ENCODE measurements at regions not wholly inside any gene's neighbourhood (a gene's known extent, or its start where the extent isn't known, plus 50 kb on each side); places are given as distances from the start of the nearest gene placed in this dataset.
A peak's percentile ranks its signal among the peaks of the same experiment; 100 is the strongest.

DNA sequence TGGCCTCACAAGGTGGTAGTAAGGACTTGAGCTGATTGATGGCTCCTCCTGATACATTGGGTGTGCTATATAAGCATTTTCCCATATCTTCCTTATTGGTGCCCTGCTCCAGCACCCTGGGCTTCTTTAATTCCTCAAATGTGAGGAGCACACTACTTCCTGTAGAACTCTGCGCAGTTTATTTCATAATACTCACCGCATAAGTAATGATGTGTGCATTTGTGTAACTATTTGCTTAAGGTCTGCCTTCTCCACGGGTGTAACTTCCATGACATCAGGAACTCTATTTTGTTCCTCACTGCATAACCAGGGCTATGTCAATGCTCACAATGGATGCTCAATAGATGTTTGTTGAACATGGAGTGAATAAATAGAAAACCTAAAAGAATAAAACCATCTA, 392.2 kb downstream of the SEC23A start:
- ATAC-seq (no peak), DNase-seq (no peak)
- intact Hi-C loops (cut with DNase I), result no loop called here
- no peak overlapping the region for H3K4me3 ChIP-seq
- no peaks in the 10 kb centered on the region for H3K4me1 ChIP-seq
- TF ChIP-seq, protein P1, sequence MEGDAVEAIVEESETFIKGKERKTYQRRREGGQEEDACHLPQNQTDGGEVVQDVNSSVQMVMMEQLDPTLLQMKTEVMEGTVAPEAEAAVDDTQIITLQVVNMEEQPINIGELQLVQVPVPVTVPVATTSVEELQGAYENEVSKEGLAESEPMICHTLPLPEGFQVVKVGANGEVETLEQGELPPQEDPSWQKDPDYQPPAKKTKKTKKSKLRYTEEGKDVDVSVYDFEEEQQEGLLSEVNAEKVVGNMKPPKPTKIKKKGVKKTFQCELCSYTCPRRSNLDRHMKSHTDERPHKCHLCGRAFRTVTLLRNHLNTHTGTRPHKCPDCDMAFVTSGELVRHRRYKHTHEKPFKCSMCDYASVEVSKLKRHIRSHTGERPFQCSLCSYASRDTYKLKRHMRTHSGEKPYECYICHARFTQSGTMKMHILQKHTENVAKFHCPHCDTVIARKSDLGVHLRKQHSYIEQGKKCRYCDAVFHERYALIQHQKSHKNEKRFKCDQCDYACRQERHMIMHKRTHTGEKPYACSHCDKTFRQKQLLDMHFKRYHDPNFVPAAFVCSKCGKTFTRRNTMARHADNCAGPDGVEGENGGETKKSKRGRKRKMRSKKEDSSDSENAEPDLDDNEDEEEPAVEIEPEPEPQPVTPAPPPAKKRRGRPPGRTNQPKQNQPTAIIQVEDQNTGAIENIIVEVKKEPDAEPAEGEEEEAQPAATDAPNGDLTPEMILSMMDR (IDR thresholded peaks at IDR 0.05), result no peak
- no peak overlapping the region for H3K27ac ChIP-seq
- WGBS, 2 donors, result 72 to 75% methylated on average over 3 of the region's 3 CpGs
- no peaks in the 10 kb centered on the region for H3K36me3 ChIP-seq
- no peaks in the 10 kb centered on the region for H3K9me3 ChIP-seq
- no peaks in the 10 kb centered on the region for H3K27me3 ChIP-seq

DNA sequence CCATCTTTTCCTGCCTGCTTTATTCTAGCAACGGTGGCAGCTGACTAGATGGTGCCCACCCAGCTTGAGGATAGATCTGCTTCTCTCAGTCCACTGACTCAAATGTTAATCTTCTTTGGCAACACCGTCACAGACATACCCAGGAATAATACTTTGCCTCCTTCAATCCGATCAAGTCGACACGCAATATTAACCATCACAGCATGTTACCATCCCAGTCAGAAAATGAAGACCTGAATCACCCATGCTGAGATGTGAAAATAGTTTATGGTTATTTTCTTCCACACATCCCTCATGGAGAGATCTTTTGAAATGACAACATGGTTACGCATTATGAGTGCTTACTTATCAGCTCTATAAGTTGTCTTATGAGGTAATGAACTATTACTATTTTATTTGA, 392.8 kb downstream of the SEC23A start:
- Histone ChIP-seq H3K36me3 (no peaks in the 10 kb centered on the region), H3K27ac (no peak overlapping the region), H3K27me3 (no peaks in the 10 kb centered on the region), H3K4me1 (no peaks in the 10 kb centered on the region), H3K4me3 (no peak overlapping the region), H3K9me3 (no peaks in the 10 kb centered on the region)
- no peak for ATAC-seq
- no peak for DNase-seq
- intact Hi-C loops (cut with DNase I), result no loop called here
- 83 to 92% methylated on average over 6 of the region's 6 CpGs for WGBS, 2 donors
- TF ChIP-seq, protein P1 (IDR thresholded peaks at IDR 0.05), result no peak

DNA sequence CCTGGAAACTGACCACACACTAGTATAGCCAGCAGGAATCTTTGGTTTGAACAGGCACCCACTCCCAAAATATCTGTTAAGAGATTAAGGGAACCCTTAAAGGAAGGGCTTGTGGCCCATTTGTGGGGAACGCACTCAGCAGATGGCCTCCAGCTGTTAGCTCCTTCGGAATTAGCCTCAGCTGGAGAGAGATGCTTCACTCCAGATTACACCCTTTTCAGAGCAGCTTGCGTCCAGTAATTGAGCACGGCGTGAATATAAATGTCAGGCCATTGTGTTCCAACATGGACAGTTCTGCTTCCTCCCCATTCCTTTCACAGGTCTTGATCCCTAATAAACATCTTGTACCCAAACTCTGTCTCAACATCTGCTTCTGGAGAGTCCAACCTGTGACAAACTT, 397.8 kb downstream of the SEC23A start:
- Histone ChIP-seq H3K4me1 (no peaks in the 10 kb centered on the region), H3K27me3 (no peaks in the 10 kb centered on the region), H3K4me3 (no peak overlapping the region), H3K9me3 (peaks cover 0 to 4% (median 0%) of the 10 kb centered on the region in 11 donors), H3K36me3 (no peaks in the 10 kb centered on the region), H3K27ac (no peak overlapping the region)
- peak in 3 of 8 donors; percentile 55 to 84 (median 69) for ATAC-seq
- 61 to 68% methylated on average over 5 of the region's 5 CpGs for WGBS, 2 donors
- TF ChIP-seq, protein P1 (IDR thresholded peaks at IDR 0.05), result no peak
- intact Hi-C loops (cut with DNase I), result no loop called here
- no peak for DNase-seq

DNA sequence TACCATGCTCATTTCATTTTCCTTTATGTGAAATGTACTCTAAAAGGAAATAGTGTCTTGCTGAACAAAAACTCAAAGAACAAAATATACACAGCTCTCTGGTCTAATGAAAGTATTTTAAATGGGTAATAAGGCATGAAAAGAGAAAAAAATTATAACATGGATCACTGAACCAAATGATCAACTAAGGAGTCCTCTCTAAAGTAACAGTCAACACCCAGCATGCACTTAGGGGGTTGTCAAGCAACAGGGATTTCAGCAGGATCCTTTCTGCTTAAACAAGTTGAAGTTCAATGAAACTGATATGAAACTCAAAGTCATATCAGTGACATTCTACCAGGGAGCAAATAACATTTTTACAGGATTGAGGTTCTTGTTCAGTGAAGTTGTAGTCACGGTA, 398.8 kb downstream of the SEC23A start:
- Histone ChIP-seq H3K4me1 (no peaks in the 10 kb centered on the region), H3K36me3 (no peaks in the 10 kb centered on the region), H3K27me3 (no peaks in the 10 kb centered on the region), H3K27ac (no peak overlapping the region), H3K9me3 (peaks cover 0 to 8% (median 0%) of the 10 kb centered on the region in 11 donors), H3K4me3 (no peak overlapping the region)
- ATAC-seq (no peak), DNase-seq (no peak)
- 95 to 98% methylated on average over 1 of the region's 1 CpG for WGBS, 2 donors
- intact Hi-C loops (cut with DNase I), result no loop called here
- TF ChIP-seq, protein P1 (IDR thresholded peaks at IDR 0.05), result no peak

Data from heart right ventricle (tissue), 16 donors.